ENCODE measurements at regions not wholly inside any gene's neighbourhood (a gene's known extent, or its start where the extent isn't known, plus 50 kb on each side); places are given as distances from the start of the nearest gene placed in this dataset.

DNA sequence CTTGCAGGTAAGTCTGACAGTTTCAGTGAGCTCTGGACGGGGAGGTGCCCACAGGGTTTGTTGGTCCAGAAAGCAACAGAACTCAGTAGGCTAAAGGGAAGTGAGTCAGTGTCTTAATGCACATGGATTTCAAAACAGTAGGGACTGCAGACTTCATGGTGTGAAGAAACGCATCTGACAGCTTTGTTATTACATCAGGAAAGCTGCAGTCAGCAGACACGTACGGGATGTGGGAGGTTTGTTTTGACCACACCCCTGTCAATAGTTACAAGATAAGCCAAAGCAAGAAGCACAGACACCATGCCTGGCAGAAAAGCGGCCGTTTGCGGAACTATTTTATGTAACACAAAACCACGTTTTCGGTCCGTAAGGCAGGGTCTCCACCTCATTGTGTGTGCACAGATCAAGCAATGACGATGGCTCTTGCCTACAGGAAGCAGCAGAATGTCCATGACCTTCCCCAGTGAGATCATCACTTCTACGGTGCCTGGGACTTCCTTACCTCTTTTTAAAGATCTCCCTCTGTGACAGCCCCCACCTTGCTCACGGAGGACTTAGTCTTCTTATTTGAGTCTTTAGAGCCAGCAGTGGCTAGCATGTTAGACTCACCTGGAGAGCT is 58.2 kb upstream of the FTH1 start:
- TF ChIP-seq, protein P1, sequence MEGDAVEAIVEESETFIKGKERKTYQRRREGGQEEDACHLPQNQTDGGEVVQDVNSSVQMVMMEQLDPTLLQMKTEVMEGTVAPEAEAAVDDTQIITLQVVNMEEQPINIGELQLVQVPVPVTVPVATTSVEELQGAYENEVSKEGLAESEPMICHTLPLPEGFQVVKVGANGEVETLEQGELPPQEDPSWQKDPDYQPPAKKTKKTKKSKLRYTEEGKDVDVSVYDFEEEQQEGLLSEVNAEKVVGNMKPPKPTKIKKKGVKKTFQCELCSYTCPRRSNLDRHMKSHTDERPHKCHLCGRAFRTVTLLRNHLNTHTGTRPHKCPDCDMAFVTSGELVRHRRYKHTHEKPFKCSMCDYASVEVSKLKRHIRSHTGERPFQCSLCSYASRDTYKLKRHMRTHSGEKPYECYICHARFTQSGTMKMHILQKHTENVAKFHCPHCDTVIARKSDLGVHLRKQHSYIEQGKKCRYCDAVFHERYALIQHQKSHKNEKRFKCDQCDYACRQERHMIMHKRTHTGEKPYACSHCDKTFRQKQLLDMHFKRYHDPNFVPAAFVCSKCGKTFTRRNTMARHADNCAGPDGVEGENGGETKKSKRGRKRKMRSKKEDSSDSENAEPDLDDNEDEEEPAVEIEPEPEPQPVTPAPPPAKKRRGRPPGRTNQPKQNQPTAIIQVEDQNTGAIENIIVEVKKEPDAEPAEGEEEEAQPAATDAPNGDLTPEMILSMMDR (IDR thresholded peaks at IDR 0.05) = no peak
- TF ChIP-seq EZH2 (IDR thresholded peaks at IDR 0.05; ENCODE audit: borderline replicate concordance, insufficient read depth, low read depth, low read length, poor library complexity, severe bottlenecking) = no peak

Data from B cell (primary cell).